ENCODE measurements at regions not wholly inside any gene's neighbourhood (a gene's known extent, or its start where the extent isn't known, plus 50 kb on each side); places are given as distances from the start of the nearest gene placed in this dataset.

DNA sequence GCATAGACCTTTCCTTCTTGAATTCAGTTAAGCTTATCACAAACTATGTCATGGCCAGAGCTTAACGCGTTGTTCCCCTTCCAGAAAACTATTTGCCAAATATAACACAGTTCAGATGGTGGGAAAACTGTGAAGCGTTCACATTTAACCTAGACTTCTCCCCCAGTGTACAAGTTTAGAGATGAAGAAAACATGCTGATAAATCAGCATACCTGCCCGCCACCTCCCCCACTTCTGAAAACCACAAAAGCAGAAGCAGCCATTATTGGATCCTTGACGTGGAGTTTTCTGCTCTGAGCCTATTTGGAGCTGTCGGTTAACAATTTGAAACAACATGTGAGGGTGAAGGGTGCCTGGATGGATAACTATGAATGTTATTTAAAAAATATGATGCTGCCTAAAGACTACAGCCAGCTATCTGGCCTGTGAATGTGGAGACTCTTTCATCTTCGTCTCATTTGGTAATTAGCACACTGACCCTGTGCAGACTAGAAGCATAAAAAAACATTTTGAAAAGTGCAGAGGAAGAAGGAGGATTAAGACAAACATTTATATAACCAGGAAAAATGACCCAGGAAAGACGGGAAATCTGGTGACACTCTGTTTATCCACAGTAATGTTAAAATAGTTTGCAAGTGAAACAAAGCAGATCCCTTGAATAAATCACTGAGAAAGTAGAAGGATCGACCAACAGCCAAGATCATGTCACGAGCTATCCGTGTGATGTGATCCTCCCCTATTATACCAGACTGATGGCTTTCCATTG is 408.2 kb downstream of the AEBP2 start:
- TF ChIP-seq, protein P1, sequence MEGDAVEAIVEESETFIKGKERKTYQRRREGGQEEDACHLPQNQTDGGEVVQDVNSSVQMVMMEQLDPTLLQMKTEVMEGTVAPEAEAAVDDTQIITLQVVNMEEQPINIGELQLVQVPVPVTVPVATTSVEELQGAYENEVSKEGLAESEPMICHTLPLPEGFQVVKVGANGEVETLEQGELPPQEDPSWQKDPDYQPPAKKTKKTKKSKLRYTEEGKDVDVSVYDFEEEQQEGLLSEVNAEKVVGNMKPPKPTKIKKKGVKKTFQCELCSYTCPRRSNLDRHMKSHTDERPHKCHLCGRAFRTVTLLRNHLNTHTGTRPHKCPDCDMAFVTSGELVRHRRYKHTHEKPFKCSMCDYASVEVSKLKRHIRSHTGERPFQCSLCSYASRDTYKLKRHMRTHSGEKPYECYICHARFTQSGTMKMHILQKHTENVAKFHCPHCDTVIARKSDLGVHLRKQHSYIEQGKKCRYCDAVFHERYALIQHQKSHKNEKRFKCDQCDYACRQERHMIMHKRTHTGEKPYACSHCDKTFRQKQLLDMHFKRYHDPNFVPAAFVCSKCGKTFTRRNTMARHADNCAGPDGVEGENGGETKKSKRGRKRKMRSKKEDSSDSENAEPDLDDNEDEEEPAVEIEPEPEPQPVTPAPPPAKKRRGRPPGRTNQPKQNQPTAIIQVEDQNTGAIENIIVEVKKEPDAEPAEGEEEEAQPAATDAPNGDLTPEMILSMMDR (IDR thresholded peaks at IDR 0.05; ENCODE audit: partially characterized antibody, unreplicated experiment), result no peak
- Mint-ChIP-seq H3K4me3 (ENCODE audit: unreplicated experiment) (no peak overlapping the region), H3K27ac (ENCODE audit: unreplicated experiment) (no peak overlapping the region), H3K36me3 (ENCODE audit: unreplicated experiment) (no peaks in the 10 kb centered on the region), H3K4me1 (ENCODE audit: low read depth, unreplicated experiment) (no peaks in the 10 kb centered on the region), H3K27me3 (ENCODE audit: unreplicated experiment) (no peaks in the 10 kb centered on the region), H3K9me3 (ENCODE audit: unreplicated experiment) (no peaks in the 10 kb centered on the region)
- DNase-seq, result no peak

DNA sequence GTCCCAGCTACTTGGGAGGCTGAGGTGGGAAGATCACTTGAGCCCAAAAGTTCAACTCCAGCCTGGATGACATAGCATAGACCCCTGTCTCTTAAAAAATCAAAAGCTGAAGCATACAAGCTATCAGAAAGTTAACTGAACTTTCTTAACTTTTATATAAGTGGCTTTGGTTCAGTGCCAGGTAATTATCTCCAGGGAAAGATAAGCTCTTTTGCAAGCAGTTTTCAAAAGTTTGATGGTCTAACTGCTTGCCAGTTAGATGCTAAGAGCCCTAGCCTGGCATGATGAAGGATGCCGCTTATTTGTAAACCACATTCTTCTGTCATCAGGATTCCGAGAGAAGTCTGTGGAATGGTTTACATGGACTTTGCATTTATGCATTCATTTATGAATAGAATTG is 409.1 kb downstream of the AEBP2 start:
- Mint-ChIP-seq H3K9me3 (ENCODE audit: unreplicated experiment) (no peaks in the 10 kb centered on the region), H3K27ac (ENCODE audit: unreplicated experiment) (no peak overlapping the region), H3K27me3 (ENCODE audit: unreplicated experiment) (no peaks in the 10 kb centered on the region), H3K4me1 (ENCODE audit: low read depth, unreplicated experiment) (no peaks in the 10 kb centered on the region), H3K36me3 (ENCODE audit: unreplicated experiment) (no peaks in the 10 kb centered on the region), H3K4me3 (ENCODE audit: unreplicated experiment) (no peak overlapping the region)
- TF ChIP-seq, protein P1 (IDR thresholded peaks at IDR 0.05; ENCODE audit: partially characterized antibody, unreplicated experiment), result no peak
- no peak for DNase-seq

DNA sequence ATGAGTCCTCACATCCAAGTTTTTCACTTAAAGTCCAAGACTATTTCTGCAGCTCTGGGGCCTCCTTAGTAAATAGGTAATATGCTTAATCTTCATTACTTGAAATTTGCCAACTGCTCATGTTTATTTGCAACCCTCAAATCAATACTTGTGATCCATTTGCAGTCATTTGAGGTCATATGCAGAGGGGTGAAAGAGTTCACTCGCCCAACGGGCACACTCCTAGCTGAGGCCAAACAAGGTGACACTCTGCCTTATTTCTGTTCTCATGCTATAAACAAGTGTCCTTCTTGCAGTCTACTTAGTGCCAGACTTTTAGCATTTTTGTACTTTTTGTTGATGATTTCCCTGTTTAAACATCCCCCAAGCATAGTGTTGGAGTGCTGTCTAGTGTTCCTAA is 409.9 kb downstream of the AEBP2 start:
- DNase-seq, result no peak
- no peaks in the 10 kb centered on the region for H3K36me3 Mint-ChIP-seq (ENCODE audit: unreplicated experiment)
- H3K27ac Mint-ChIP-seq (ENCODE audit: unreplicated experiment), result no peak overlapping the region
- H3K9me3 Mint-ChIP-seq (ENCODE audit: unreplicated experiment), result no peaks in the 10 kb centered on the region
- H3K27me3 Mint-ChIP-seq (ENCODE audit: unreplicated experiment), result no peaks in the 10 kb centered on the region
- no peaks in the 10 kb centered on the region for H3K4me1 Mint-ChIP-seq (ENCODE audit: low read depth, unreplicated experiment)
- H3K4me3 Mint-ChIP-seq (ENCODE audit: unreplicated experiment), result no peak overlapping the region
- TF ChIP-seq, protein P1 (IDR thresholded peaks at IDR 0.05; ENCODE audit: partially characterized antibody, unreplicated experiment), result no peak

DNA sequence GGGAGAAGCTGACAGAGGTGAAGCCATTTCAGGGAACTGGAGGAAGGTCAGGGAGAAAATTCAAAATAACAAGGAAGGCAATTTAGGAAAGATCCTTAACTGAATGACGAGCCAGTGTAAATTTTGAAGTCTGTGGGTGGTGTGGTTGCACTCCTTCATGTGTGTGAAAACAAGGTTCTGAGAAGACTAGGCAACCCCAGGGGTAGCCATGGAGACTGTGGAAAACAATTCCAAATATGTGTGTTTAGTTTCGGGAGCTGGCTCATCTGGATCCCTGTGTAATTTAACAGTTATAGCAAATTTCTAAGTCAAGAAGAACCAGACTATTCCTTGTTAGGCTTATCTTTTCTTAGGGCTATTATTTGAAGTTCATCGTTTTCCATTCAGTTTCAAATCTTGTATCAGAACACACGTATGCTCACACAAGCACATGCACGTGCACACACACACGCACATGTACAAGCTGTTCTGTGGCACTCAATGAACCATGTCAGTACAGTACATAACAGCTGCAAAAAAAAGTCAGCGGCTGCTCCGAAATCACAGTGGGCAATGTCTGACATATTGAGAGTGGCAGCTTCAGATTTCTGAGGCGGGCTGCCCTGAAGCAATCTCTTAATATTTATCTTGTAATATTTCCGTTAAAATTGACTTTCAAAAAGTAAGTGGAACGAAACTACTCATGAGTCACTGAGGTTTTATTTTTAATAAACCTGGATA is 411.2 kb downstream of the AEBP2 start:
- Mint-ChIP-seq H3K9me3 (ENCODE audit: unreplicated experiment) (no peaks in the 10 kb centered on the region), H3K27me3 (ENCODE audit: unreplicated experiment) (no peaks in the 10 kb centered on the region), H3K4me1 (ENCODE audit: low read depth, unreplicated experiment) (no peaks in the 10 kb centered on the region), H3K27ac (ENCODE audit: unreplicated experiment) (no peak overlapping the region), H3K4me3 (ENCODE audit: unreplicated experiment) (no peak overlapping the region), H3K36me3 (ENCODE audit: unreplicated experiment) (no peaks in the 10 kb centered on the region)
- no peak for DNase-seq
- TF ChIP-seq, protein P1 (IDR thresholded peaks at IDR 0.05; ENCODE audit: partially characterized antibody, unreplicated experiment), result no peak
